Small intestine (tissue), 7 donors: ENCODE measurements at regions not wholly inside any gene's neighbourhood (a gene's known extent, or its start where the extent isn't known, plus 50 kb on each side); places are given as distances from the start of the nearest gene placed in this dataset.

Source experiments
- DNase-seq, 2 donors: peaks; one replicate each; pipeline versions ENCODE4 v3.0.0 to v3.0.0-alpha.2; 2013
- FAIRE-seq: peaks from 2 replicates; lab custom pipeline; 2012; peaks lifted over from hg19 to GRCh38; lab: Jason Lieb, UNC
- H3K27ac ChIP-seq, 3 donors: one replicate each; pipeline ENCODE4 v1.5.1; 2013; ENCODE audit warnings: low read length in 2 of 3, mild to moderate bottlenecking in 2 of 3, control low read depth in 1 of 3, inconsistent platforms in 1 of 3, low read depth in 1 of 3, moderate library complexity in 1 of 3
- H3K27me3 ChIP-seq, 3 donors: one replicate each; pipeline ENCODE4 v1.6.1; 2013; ENCODE audit warnings: low read length in 3 of 3, inconsistent platforms in 1 of 3; ENCODE audit not compliant: control insufficient read depth in 3 of 3, insufficient read depth in 3 of 3
- H3K36me3 ChIP-seq, 3 donors: one replicate each; pipeline ENCODE4 v1.6.1; 2013; ENCODE audit warnings: low read length in 3 of 3, inconsistent platforms in 1 of 3, low read depth in 1 of 3, mild to moderate bottlenecking in 1 of 3, moderate library complexity in 1 of 3; ENCODE audit not compliant: control insufficient read depth in 3 of 3, insufficient read depth in 2 of 3
- H3K4me1 ChIP-seq, 3 donors: one replicate each; pipeline ENCODE4 v1.6.1; 2013; ENCODE audit warnings: low read length in 2 of 3, inconsistent platforms in 1 of 3, low read depth in 1 of 3, mild to moderate bottlenecking in 1 of 3, moderate library complexity in 1 of 3; ENCODE audit not compliant: control insufficient read depth in 3 of 3, insufficient read depth in 2 of 3
- H3K4me3 ChIP-seq, 3 donors: one replicate each; pipeline ENCODE4 v1.5.1; 2013; ENCODE audit warnings: low read length in 3 of 3, control low read depth in 1 of 3, inconsistent platforms in 1 of 3, low read depth in 1 of 3, mild to moderate bottlenecking in 1 of 3, moderate library complexity in 1 of 3
- H3K9me3 ChIP-seq, 2 donors: one replicate each; pipeline ENCODE4 v1.6.1; 2013; ENCODE audit warnings: low read depth in 1 of 2, low read length in 1 of 2; ENCODE audit not compliant: control insufficient read depth in 2 of 2, insufficient read depth in 1 of 2
- WGBS, 3 donors: extraction: QIAGEN DNeasy Blood & Tissue Kit; methylation state at CpG; one replicate each; pipeline ENCODE4 v1.1.7; 2013; 5-methylcytosine and 5-hydroxymethylcytosine counted together
- donor health status: healthy with polysubstance abuse.
- donor health status: control.
- donor health status: control.
- donor health status: Bipolar disorder and iron deficiency.
- donor health status: healthy.

- Histone ChIP-seq H3K9me3 (peaks cover 0 to 4% of the 10 kb centered on the region in 2 donors), H3K36me3 (no peaks in the 10 kb centered on the region), H3K27me3 (peaks cover 0 to 5% (median 4%) of the 10 kb centered on the region in 3 donors), H3K4me1 (no peaks in the 10 kb centered on the region), H3K27ac (no peak overlapping the region), H3K4me3 (no peak overlapping the region)
- FAIRE-seq (no peak), DNase-seq (peak in 1 of 2 donors; percentile 21)
- WGBS, 3 donors, result 55 to 79% (median 71%) methylated on average over 21 of the region's 21 CpGs
These were observed 178.6 kb downstream of the EMX2 start for GRCh38 chr10:117720931-117721835.

GRCh38 chr10:117721873-117722272 is 179.3 kb downstream of the EMX2 start:
- Histone ChIP-seq H3K4me1 (no peaks in the 10 kb centered on the region), H3K27ac (no peak overlapping the region), H3K36me3 (no peaks in the 10 kb centered on the region), H3K27me3 (peaks cover 0 to 5% (median 4%) of the 10 kb centered on the region in 3 donors), H3K9me3 (peaks cover 0 to 4% of the 10 kb centered on the region in 2 donors), H3K4me3 (no peak overlapping the region)
- FAIRE-seq (no peak), DNase-seq (no peak)
- 68 to 75% (median 72%) methylated on average over 5 of the region's 5 CpGs for WGBS, 3 donors

- no peak overlapping the region for H3K27ac ChIP-seq
- 71 to 77% (median 73%) methylated on average over 4 of the region's 4 CpGs for WGBS, 3 donors
- H3K4me3 ChIP-seq, result no peak overlapping the region
- H3K27me3 ChIP-seq, result peaks cover 0 to 16% (median 3%) of the 10 kb centered on the region in 3 donors
- H3K36me3 ChIP-seq, result no peaks in the 10 kb centered on the region
- H3K4me1 ChIP-seq, result no peaks in the 10 kb centered on the region
- no peak for FAIRE-seq
- DNase-seq, result no peak
- peaks cover 0 to 8% of the 10 kb centered on the region in 2 donors for H3K9me3 ChIP-seq
These were observed 180.8 kb downstream of the EMX2 start for GRCh38 chr10:117723343-117723742.

GRCh38 chr10:117725993-117726392 is 183.4 kb downstream of the EMX2 start:
- peaks cover 0 to 26% (median 1%) of the 10 kb centered on the region in 3 donors for H3K27me3 ChIP-seq
- 72 to 77% (median 73%) methylated on average over 3 of the region's 3 CpGs for WGBS, 3 donors

GRCh38 chr10:117726596-117727295 is 184.2 kb downstream of the EMX2 start:
- DNase-seq, result no peak
- FAIRE-seq, result no peak
- no peak overlapping the region for H3K27ac ChIP-seq
- no peaks in the 10 kb centered on the region for H3K36me3 ChIP-seq
- H3K4me3 ChIP-seq, result no peak overlapping the region
- WGBS, 3 donors, result 65 to 85% (median 71%) methylated on average over 2 of the region's 2 CpGs
- peaks cover 0 to 8% of the 10 kb centered on the region in 2 donors for H3K9me3 ChIP-seq
- no peaks in the 10 kb centered on the region for H3K4me1 ChIP-seq
- H3K27me3 ChIP-seq, result peaks cover 0 to 26% (median 0%) of the 10 kb centered on the region in 3 donors

More at GRCh38 chr10:117725993-117726392, 183.4 kb downstream of the EMX2 start:
- no peak overlapping the region for H3K4me3 ChIP-seq
- FAIRE-seq (no peak), DNase-seq (no peak)
- no peaks in the 10 kb centered on the region for H3K36me3 ChIP-seq
- H3K9me3 ChIP-seq, result peaks cover 0 to 8% of the 10 kb centered on the region in 2 donors
- no peaks in the 10 kb centered on the region for H3K4me1 ChIP-seq
- H3K27ac ChIP-seq, result no peak overlapping the region

GRCh38 chr10:117727421-117727820 is 184.9 kb downstream of the EMX2 start:
- Histone ChIP-seq H3K4me1 (no peaks in the 10 kb centered on the region), H3K27ac (no peak overlapping the region), H3K27me3 (peaks cover 0 to 30% (median 3%) of the 10 kb centered on the region in 3 donors), H3K36me3 (no peaks in the 10 kb centered on the region), H3K9me3 (peaks cover 0 to 8% of the 10 kb centered on the region in 2 donors), H3K4me3 (no peak overlapping the region)
- WGBS, 3 donors, result 84 to 91% (median 85%) methylated on average over 4 of the region's 4 CpGs
- FAIRE-seq, result no peak
- DNase-seq, result no peak

GRCh38 chr10:117728087-117728486 is 185.5 kb downstream of the EMX2 start:
- H3K4me1 ChIP-seq, result no peaks in the 10 kb centered on the region
- no peak overlapping the region for H3K4me3 ChIP-seq
- no peak for DNase-seq
- no peaks in the 10 kb centered on the region for H3K36me3 ChIP-seq
- no peak overlapping the region for H3K27ac ChIP-seq
- FAIRE-seq, result no peak
- H3K9me3 ChIP-seq, result peaks cover 0 to 8% of the 10 kb centered on the region in 2 donors
- H3K27me3 ChIP-seq, result peaks cover 0 to 30% (median 3%) of the 10 kb centered on the region in 3 donors

GRCh38 chr10:117729156-117729555 is 186.6 kb downstream of the EMX2 start:
- no peak for FAIRE-seq
- 89 to 96% (median 89%) methylated on average over 4 of the region's 4 CpGs for WGBS, 3 donors
- peaks cover 0 to 6% of the 10 kb centered on the region in 2 donors for H3K9me3 ChIP-seq

More at GRCh38 chr10:117729156-117729555, 186.6 kb downstream of the EMX2 start:
- H3K27me3 ChIP-seq, result peaks cover 0 to 28% (median 3%) of the 10 kb centered on the region in 3 donors
- no peak overlapping the region for H3K27ac ChIP-seq
- H3K4me1 ChIP-seq, result no peaks in the 10 kb centered on the region
- no peak for DNase-seq
- H3K36me3 ChIP-seq, result no peaks in the 10 kb centered on the region
- H3K4me3 ChIP-seq, result no peak overlapping the region
